ENCODE measurements at regions not wholly inside any gene's neighbourhood (a gene's known extent, or its start where the extent isn't known, plus 50 kb on each side); places are given as distances from the start of the nearest gene placed in this dataset.

DNA sequence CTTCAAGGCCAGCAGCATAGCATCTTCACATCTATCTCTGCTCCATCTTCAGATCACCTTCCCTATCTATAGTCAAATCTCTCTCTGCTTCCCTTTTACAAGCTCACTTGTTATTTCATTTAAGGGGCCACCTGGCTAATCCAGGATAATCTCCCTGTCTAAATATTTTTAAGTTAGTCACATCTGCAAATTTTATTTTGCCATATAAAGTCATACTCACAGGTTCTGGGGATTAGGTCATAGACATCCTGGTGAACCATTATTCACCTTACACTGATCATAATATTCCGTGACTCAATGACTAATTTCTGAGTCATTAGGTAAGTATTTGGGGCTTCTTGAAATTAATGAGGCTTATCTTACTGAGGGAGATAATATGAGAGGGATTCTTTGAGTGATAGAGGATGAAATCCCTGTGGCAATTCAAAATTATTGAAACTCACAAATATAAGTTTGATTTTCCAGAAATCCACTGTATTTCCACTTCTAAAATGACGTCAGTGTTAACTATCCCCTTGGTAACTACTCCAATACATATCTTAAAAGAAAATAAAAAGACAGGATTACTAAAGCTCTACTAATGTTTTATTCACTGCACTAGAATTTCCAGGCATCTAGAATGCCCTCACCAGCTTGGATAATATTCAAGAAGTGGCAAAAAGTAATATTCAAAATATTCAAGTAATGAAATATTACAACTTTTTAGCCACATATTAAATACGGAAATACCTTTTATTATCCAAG, 93.7 kb upstream of the RBMS3 start:
- no peak overlapping the region for H3K4me3 Mint-ChIP-seq (ENCODE audit: low read depth, unreplicated experiment)
- peaks cover under 1% of the 10 kb centered on the region for H3K9me3 Mint-ChIP-seq (ENCODE audit: low read depth, unreplicated experiment)
- BruUV-seq (replicated peaks): no TSS peak

DNA sequence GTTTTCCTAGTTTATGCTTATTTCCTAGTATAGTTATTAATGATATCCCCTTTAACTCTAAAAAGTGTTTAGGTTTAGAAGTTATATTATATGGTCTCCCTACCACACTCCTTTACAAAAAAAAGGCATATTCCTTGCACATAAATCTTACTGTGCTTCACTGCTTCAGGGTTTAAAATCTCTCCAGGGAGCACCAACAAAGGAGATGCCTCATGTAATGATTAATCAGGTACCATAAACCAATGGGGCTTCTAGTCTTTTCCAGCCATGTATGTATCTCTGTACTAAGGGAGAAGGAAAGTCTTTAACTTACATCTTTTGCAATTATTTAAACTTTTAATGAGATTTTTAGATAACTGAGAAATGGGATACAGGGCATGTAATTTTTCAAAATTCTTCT, 91.5 kb upstream of the RBMS3 start:
- peaks cover 11% of the 10 kb centered on the region for H3K4me1 Mint-ChIP-seq (ENCODE audit: low read depth, unreplicated experiment)
- H3K4me3 Mint-ChIP-seq (ENCODE audit: low read depth, unreplicated experiment): no peak overlapping the region
- peaks cover 2% of the 10 kb centered on the region for H3K9me3 Mint-ChIP-seq (ENCODE audit: low read depth, unreplicated experiment)
- TF ChIP-seq CTCF (IDR thresholded peaks at IDR 0.05; ENCODE audit: unreplicated experiment): no peak
- intact Hi-C loops (cut with micrococcal nuclease; ENCODE audit: unreplicated experiment): no loop called here
- CTCF ChIA-PET: no interaction called here
- no TSS peak for BruUV-seq (replicated peaks)
- H3K27me3 Mint-ChIP-seq (ENCODE audit: unreplicated experiment): no peaks in the 10 kb centered on the region
- no peak for DNase-seq
- H3K36me3 Mint-ChIP-seq (ENCODE audit: insufficient read depth, unreplicated experiment): no peaks in the 10 kb centered on the region
- no peak overlapping the region for H3K27ac Mint-ChIP-seq (ENCODE audit: unreplicated experiment)

More for the DNA sequence above, 93.7 kb upstream of the RBMS3 start:
- TF ChIP-seq CTCF (IDR thresholded peaks at IDR 0.05; ENCODE audit: unreplicated experiment): no peak
- CTCF ChIA-PET: no interaction called here
- Mint-ChIP-seq H3K4me1 (ENCODE audit: low read depth, unreplicated experiment) (peaks cover 11% of the 10 kb centered on the region), H3K36me3 (ENCODE audit: insufficient read depth, unreplicated experiment) (no peaks in the 10 kb centered on the region), H3K27me3 (ENCODE audit: unreplicated experiment) (no peaks in the 10 kb centered on the region), H3K27ac (ENCODE audit: unreplicated experiment) (peak overlapping the region; percentile 83)
- intact Hi-C loops (cut with micrococcal nuclease; ENCODE audit: unreplicated experiment): no loop called here
- DNase-seq: no peak

DNA sequence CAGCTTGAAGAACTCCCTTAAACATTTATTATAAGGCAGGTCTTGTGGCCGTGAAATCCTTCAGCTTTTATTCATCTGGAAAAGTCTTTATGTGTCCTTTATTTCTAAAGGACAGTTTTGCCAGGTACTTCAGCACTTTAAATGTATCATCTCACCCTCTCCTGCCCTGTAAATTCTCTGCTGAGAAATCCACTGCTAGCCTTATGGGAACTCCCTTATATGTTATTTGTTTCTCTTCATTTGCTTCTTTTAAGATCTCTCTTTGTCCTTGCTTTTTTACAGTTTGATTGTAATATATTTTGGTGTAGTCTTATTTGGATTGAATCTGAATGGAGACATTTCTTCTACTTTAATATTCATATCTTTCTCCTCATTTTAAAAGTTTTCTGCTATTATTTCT, 86.7 kb upstream of the RBMS3 start:
- H3K4me1 Mint-ChIP-seq (ENCODE audit: low read depth, unreplicated experiment): no peaks in the 10 kb centered on the region
- no peak overlapping the region for H3K27ac Mint-ChIP-seq (ENCODE audit: unreplicated experiment)
- intact Hi-C loops (cut with micrococcal nuclease; ENCODE audit: unreplicated experiment): no loop called here
- BruUV-seq (replicated peaks): no TSS peak
- H3K27me3 Mint-ChIP-seq (ENCODE audit: unreplicated experiment): no peaks in the 10 kb centered on the region
- H3K4me3 Mint-ChIP-seq (ENCODE audit: low read depth, unreplicated experiment): no peak overlapping the region
- H3K36me3 Mint-ChIP-seq (ENCODE audit: insufficient read depth, unreplicated experiment): no peaks in the 10 kb centered on the region
- no peak for DNase-seq
- TF ChIP-seq CTCF (IDR thresholded peaks at IDR 0.05; ENCODE audit: unreplicated experiment): no peak
- peaks cover 5% of the 10 kb centered on the region for H3K9me3 Mint-ChIP-seq (ENCODE audit: low read depth, unreplicated experiment)
- CTCF ChIA-PET: no interaction called here

DNA sequence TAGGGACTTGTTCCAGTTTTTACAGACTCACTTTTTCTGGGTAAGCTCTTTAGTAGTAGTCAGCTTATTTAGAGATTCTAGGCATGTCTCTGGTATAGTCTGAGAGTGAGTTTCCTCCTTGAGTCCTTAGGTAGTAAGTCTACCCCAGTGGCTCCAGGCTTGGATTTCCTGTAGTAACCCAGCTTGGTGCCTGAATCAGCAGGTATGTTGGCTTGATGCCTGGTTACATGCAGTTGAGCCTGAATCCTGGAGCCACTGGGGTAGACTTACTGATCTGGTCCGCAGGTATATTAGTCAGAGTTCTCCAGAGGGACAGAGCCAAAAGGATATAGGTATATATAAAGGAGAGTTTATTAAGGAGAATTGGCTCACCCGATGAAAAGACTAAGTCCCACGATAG, 85.8 kb upstream of the RBMS3 start:
- no peaks in the 10 kb centered on the region for H3K4me1 Mint-ChIP-seq (ENCODE audit: low read depth, unreplicated experiment)
- H3K4me3 Mint-ChIP-seq (ENCODE audit: low read depth, unreplicated experiment): no peak overlapping the region
- BruUV-seq (replicated peaks): no TSS peak
- no peak for DNase-seq
- intact Hi-C loops (cut with micrococcal nuclease; ENCODE audit: unreplicated experiment): no loop called here
- no peaks in the 10 kb centered on the region for H3K27me3 Mint-ChIP-seq (ENCODE audit: unreplicated experiment)
- CTCF ChIA-PET: no interaction called here
- H3K27ac Mint-ChIP-seq (ENCODE audit: unreplicated experiment): no peak overlapping the region
- peaks cover 5% of the 10 kb centered on the region for H3K9me3 Mint-ChIP-seq (ENCODE audit: low read depth, unreplicated experiment)
- TF ChIP-seq CTCF (IDR thresholded peaks at IDR 0.05; ENCODE audit: unreplicated experiment): no peak
- H3K36me3 Mint-ChIP-seq (ENCODE audit: insufficient read depth, unreplicated experiment): no peaks in the 10 kb centered on the region

Measured in Calu3 (cell line).